Neural cell (in vitro differentiated cells): ENCODE measurements at regions not wholly inside any gene's neighbourhood (a gene's known extent, or its start where the extent isn't known, plus 50 kb on each side); places are given as distances from the start of the nearest gene placed in this dataset.

Experiments used
- H2AFZ ChIP-seq: fragments of 200-600, 300-800 bp; sonication (generic), shearing (Covaris generic); 2 replicates; pipeline ENCODE4 v1.6.0; 2014; ENCODE audit warnings: low read depth, mild to moderate bottlenecking, antibody characterized with exemption, low read length, moderate library complexity
- H3F3A ChIP-seq: fragments of 200-600 bp; shearing (Covaris generic); 2 replicates; pipeline ENCODE4 v1.6.1; 2016; ENCODE audit warnings: mild to moderate bottlenecking, moderate library complexity, mixed read lengths, antibody characterized with exemption, low read length; ENCODE audit not compliant: insufficient read depth, poor library complexity, severe bottlenecking
- H3K27ac ChIP-seq: fragments of 200-600, 300-800 bp; sonication (generic), shearing (Covaris generic); 2 replicates; pipeline ENCODE4 v1.5.1; 2014; ENCODE audit warnings: mild to moderate bottlenecking, low read length, moderate library complexity
- H3K27me3 ChIP-seq: fragments of 300-800, 200-600 bp; sonication (generic), shearing (Covaris generic); 2 replicates; pipeline ENCODE4 v1.6.0; 2014; ENCODE audit warnings: mild to moderate bottlenecking, low read depth, low read length, moderate library complexity; ENCODE audit not compliant: insufficient read depth
- H3K36me3 ChIP-seq: fragments of 300-800, 200-600 bp; sonication (generic), shearing (Covaris generic); 2 replicates; pipeline ENCODE4 v1.5.1; 2014; ENCODE audit warnings: mild to moderate bottlenecking, antibody characterized with exemption, low read length, moderate library complexity; ENCODE audit not compliant: insufficient read depth
- H3K4me2 ChIP-seq: fragments of 300-800, 200-600 bp; sonication (generic), shearing (Covaris generic); 2 replicates; pipeline ENCODE4 v1.6.0; 2014; ENCODE audit warnings: mild to moderate bottlenecking, low read length
- H3K4me3 ChIP-seq: fragments of 300-800, 200-600 bp; sonication (generic), shearing (Covaris generic); 2 replicates; pipeline ENCODE4 v1.5.1; 2014; ENCODE audit warnings: mild to moderate bottlenecking, low read length, moderate library complexity
- H3K79me2 ChIP-seq: fragments of 200-600 bp; shearing (Covaris generic); replicated peaks from 2 replicates; pipeline ENCODE4 v1.6.0; 2014; ENCODE audit warnings: mild to moderate bottlenecking, low read length, moderate library complexity; ENCODE audit not compliant: insufficient read depth
- H3K9ac ChIP-seq: fragments of 300-800, 200-600 bp; sonication (generic), shearing (Covaris generic); 2 replicates; pipeline ENCODE4 v1.6.1; 2016; ENCODE audit warnings: mild to moderate bottlenecking, low read length, mixed read lengths
- H3K9me2 ChIP-seq: fragments of 200-600 bp; shearing (Covaris generic); 2 replicates; pipeline ENCODE4 v1.6.1; 2016; ENCODE audit warnings: mild to moderate bottlenecking, low read length, mixed read lengths; ENCODE audit not compliant: insufficient read depth
- H3K9me3 ChIP-seq: fragments of 200-600, 300-800 bp; sonication (generic), shearing (Covaris generic); 2 replicates; pipeline ENCODE4 v1.6.1; 2016; ENCODE audit warnings: mild to moderate bottlenecking, mixed run types, low read length, moderate library complexity, mixed read lengths
- H4K20me1 ChIP-seq: fragments of 200-600 bp; shearing (Covaris generic); 2 replicates; pipeline ENCODE4 v1.6.1; 2016; ENCODE audit warnings: mild to moderate bottlenecking, mixed run types; ENCODE audit not compliant: insufficient read depth
- EP300 ChIP-seq: fragments of 450-650 bp; conservative IDR thresholded peaks from 2 replicates; pipeline ENCODE4 v1.6.1; 2014; ENCODE audit warnings: antibody characterized with exemption, mild to moderate bottlenecking, moderate library complexity; ENCODE audit not compliant: poor library complexity, severe bottlenecking
- EZH2 ChIP-seq: fragments of 200-600, 300-800 bp; shearing (Covaris generic), sonication (generic); IDR thresholded peaks from 2 replicates; pipeline ENCODE4 v1.6.1; 2014; ENCODE audit warnings: antibody characterized with exemption, low read length, borderline replicate concordance, mild to moderate bottlenecking; ENCODE audit not compliant: insufficient read depth, poor library complexity, severe bottlenecking
- MXI1 ChIP-seq: fragments of 450-650 bp; conservative IDR thresholded peaks from 2 replicates; pipeline ENCODE4 v1.6.1; 2014; ENCODE audit warnings: antibody characterized with exemption, mild to moderate bottlenecking; ENCODE audit not compliant: poor library complexity, severe bottlenecking
- POLR2AphosphoS5 ChIP-seq: IDR thresholded peaks from 2 replicates; pipeline ENCODE4 v1.6.1; 2012
- RAD21 ChIP-seq: fragments of 450-650 bp; conservative IDR thresholded peaks from 2 replicates; pipeline ENCODE4 v1.6.1; 2014; ENCODE audit warnings: antibody characterized with exemption, mild to moderate bottlenecking, moderate library complexity
- SMC3 ChIP-seq: fragments of 450-650 bp; conservative IDR thresholded peaks from 2 replicates; pipeline ENCODE4 v1.6.1; 2014; ENCODE audit warnings: antibody characterized with exemption, mild to moderate bottlenecking, moderate library complexity; ENCODE audit not compliant: poor library complexity
- TAF1 ChIP-seq: IDR thresholded peaks from 2 replicates; pipeline ENCODE4 v1.6.1; 2012; ENCODE audit warnings: low read depth
- TF ChIP-seq, protein P1 (sequence below): IDR thresholded peaks from 2 replicates; pipeline ENCODE4 v1.6.1; 2012; ENCODE audit warnings: borderline replicate concordance
- TF ChIP-seq, protein P2 (sequence below): fragments of 450-650 bp; IDR thresholded peaks from 2 replicates; pipeline ENCODE4 v1.5.1; 2014; ENCODE audit warnings: antibody characterized with exemption, mild to moderate bottlenecking, moderate library complexity; ENCODE audit not compliant: poor library complexity, severe bottlenecking

DNA sequence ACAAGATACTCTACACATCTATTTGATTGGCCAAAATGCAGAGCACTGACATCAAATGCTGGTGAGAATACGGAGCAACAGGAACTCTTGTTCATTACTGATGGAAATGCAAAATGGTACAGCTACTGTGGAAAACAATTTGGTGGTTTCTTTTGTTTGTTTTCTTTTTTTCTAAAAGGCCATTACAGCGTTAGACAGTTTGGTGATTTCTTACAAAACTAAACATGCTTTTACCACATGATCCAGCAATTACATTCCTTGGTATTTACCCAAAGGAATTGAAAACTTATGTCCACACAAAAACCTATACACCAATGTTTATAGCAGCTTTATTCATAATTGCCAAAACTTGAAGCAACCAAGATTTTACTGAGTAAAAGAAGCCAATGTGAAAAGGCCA is 66.4 kb upstream of the FBXO28 start:
- Histone ChIP-seq H3K4me2 (no peak overlapping the region), H3K79me2 (no peaks in the 10 kb centered on the region), H3F3A (no peaks in the 10 kb centered on the region), H3K4me3 (no peak overlapping the region), H4K20me1 (no peaks in the 10 kb centered on the region), H3K9me3 (no peaks in the 10 kb centered on the region), H3K27me3 (no peaks in the 10 kb centered on the region), H3K9me2 (no peaks in the 10 kb centered on the region), H3K36me3 (no peaks in the 10 kb centered on the region), H3K27ac (no peak overlapping the region), H3K9ac (no peak overlapping the region), H2AFZ (no peak overlapping the region)
- TF ChIP-seq, protein P1, sequence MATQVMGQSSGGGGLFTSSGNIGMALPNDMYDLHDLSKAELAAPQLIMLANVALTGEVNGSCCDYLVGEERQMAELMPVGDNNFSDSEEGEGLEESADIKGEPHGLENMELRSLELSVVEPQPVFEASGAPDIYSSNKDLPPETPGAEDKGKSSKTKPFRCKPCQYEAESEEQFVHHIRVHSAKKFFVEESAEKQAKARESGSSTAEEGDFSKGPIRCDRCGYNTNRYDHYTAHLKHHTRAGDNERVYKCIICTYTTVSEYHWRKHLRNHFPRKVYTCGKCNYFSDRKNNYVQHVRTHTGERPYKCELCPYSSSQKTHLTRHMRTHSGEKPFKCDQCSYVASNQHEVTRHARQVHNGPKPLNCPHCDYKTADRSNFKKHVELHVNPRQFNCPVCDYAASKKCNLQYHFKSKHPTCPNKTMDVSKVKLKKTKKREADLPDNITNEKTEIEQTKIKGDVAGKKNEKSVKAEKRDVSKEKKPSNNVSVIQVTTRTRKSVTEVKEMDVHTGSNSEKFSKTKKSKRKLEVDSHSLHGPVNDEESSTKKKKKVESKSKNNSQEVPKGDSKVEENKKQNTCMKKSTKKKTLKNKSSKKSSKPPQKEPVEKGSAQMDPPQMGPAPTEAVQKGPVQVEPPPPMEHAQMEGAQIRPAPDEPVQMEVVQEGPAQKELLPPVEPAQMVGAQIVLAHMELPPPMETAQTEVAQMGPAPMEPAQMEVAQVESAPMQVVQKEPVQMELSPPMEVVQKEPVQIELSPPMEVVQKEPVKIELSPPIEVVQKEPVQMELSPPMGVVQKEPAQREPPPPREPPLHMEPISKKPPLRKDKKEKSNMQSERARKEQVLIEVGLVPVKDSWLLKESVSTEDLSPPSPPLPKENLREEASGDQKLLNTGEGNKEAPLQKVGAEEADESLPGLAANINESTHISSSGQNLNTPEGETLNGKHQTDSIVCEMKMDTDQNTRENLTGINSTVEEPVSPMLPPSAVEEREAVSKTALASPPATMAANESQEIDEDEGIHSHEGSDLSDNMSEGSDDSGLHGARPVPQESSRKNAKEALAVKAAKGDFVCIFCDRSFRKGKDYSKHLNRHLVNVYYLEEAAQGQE: no peak
- TF ChIP-seq TAF1 (no peak), MXI1 (no peak), EP300 (no peak), POLR2AphosphoS5 (no peak), EZH2 (no peak), SMC3 (no peak), RAD21 (no peak)
- TF ChIP-seq, protein P2, sequence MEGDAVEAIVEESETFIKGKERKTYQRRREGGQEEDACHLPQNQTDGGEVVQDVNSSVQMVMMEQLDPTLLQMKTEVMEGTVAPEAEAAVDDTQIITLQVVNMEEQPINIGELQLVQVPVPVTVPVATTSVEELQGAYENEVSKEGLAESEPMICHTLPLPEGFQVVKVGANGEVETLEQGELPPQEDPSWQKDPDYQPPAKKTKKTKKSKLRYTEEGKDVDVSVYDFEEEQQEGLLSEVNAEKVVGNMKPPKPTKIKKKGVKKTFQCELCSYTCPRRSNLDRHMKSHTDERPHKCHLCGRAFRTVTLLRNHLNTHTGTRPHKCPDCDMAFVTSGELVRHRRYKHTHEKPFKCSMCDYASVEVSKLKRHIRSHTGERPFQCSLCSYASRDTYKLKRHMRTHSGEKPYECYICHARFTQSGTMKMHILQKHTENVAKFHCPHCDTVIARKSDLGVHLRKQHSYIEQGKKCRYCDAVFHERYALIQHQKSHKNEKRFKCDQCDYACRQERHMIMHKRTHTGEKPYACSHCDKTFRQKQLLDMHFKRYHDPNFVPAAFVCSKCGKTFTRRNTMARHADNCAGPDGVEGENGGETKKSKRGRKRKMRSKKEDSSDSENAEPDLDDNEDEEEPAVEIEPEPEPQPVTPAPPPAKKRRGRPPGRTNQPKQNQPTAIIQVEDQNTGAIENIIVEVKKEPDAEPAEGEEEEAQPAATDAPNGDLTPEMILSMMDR: no peak

DNA sequence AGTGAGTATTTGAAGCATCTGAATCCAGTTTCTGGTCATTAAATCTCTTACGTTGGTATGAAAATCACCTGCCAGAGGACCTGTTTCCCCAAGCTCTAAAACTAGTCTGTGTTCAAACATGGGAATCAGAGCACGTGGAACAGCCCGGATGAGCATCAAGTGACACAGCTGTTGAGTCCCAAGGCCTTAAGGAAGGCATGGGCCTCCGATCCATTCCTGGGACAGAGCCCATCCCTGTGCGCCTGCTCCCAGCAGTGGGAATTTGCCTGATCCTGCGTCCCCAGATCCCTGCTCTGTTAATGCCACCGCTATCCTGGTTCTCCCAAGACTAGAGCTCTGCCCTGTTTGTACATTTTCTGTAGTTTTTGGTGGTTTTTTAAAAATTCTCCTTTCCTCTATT is 68.4 kb upstream of the FBXO28 start:
- Histone ChIP-seq H3K27me3 (no peaks in the 10 kb centered on the region), H3K4me3 (no peak overlapping the region), H3K9me3 (no peaks in the 10 kb centered on the region), H3F3A (no peaks in the 10 kb centered on the region), H4K20me1 (no peaks in the 10 kb centered on the region), H3K9me2 (no peaks in the 10 kb centered on the region), H3K4me2 (no peak overlapping the region), H3K27ac (no peak overlapping the region), H3K79me2 (no peaks in the 10 kb centered on the region), H3K9ac (no peak overlapping the region), H2AFZ (no peak overlapping the region), H3K36me3 (no peaks in the 10 kb centered on the region)
- TF ChIP-seq, protein P2: no peak
- no peak for TF ChIP-seq POLR2AphosphoS5
- no peak for TF ChIP-seq RAD21
